Prostate gland (tissue), 2 donors: ENCODE measurements at regions not wholly inside any gene's neighbourhood (a gene's known extent, or its start where the extent isn't known, plus 50 kb on each side); places are given as distances from the start of the nearest gene placed in this dataset.

Experiments used
- DNase-seq: peaks from one replicate; pipeline ENCODE4 v3.0.0-alpha.2; 2019; ENCODE audit warnings: low spot score
- H3K27ac ChIP-seq, 2 donors: fragments of 200-600 bp; sonication (generic); 2 replicates each; pipeline ENCODE4 v1.5.1; 2017 to 2019
- H3K27me3 ChIP-seq: fragments of 200-600 bp; sonication (generic); replicated peaks from 2 replicates; pipeline ENCODE4 v1.5.1; 2019; ENCODE audit not compliant: insufficient read depth
- H3K36me3 ChIP-seq, 2 donors: fragments of 200-600 bp; sonication (generic); 1 replicate in 1 of 2; 2 replicates in 1 of 2; pipeline versions ENCODE4 v1.5.1 to v1.8.1; 2017 to 2019
- H3K4me1 ChIP-seq: fragments of 200-600 bp; sonication (generic); replicated peaks from 2 replicates; pipeline ENCODE4 v1.5.1; 2019
- H3K4me3 ChIP-seq, 2 donors: fragments of 200-600 bp; sonication (generic); 2 replicates each; pipeline ENCODE4 v1.5.1; 2017 to 2019
- H3K9me3 ChIP-seq: fragments of 200-600 bp; sonication (generic); 2 replicates; pipeline ENCODE4 v1.5.1; 2017
- CTCF ChIP-seq, 4 experiments: fragments of 200-600 bp in 2 of 4; fragments of 450-650 bp in 2 of 4; sonication (generic) in 2 of 4; IDR thresholded peaks; 1 replicate in 3 of 4; 2 replicates in 1 of 4; pipeline ENCODE4 v1.5.1; 2016 to 2019; ENCODE audit warnings: antibody characterized with exemption in 4 of 4, mild to moderate bottlenecking in 2 of 4, moderate library complexity in 2 of 4
- POLR2A ChIP-seq: fragments of 450-650 bp; IDR thresholded peaks from one replicate; pipeline ENCODE4 v1.6.1; 2016; ENCODE audit warnings: antibody characterized with exemption, mild to moderate bottlenecking
- POLR2AphosphoS5 ChIP-seq: sonication (generic); formaldehyde crosslinking; IDR thresholded peaks from one replicate; pipeline ENCODE4 v1.6.1; 2017; ENCODE audit warnings: antibody characterized with exemption
- WGBS: methylation state at CpG from one replicate; pipeline ENCODE4 v1.1.5; 2018; 5-methylcytosine and 5-hydroxymethylcytosine counted together
- intact Hi-C: fragments of 100-400 bp; cut with DNase I; formaldehyde crosslinking; loops from one replicate; pipeline ENCODE4 v1.14.2; 2022

DNA sequence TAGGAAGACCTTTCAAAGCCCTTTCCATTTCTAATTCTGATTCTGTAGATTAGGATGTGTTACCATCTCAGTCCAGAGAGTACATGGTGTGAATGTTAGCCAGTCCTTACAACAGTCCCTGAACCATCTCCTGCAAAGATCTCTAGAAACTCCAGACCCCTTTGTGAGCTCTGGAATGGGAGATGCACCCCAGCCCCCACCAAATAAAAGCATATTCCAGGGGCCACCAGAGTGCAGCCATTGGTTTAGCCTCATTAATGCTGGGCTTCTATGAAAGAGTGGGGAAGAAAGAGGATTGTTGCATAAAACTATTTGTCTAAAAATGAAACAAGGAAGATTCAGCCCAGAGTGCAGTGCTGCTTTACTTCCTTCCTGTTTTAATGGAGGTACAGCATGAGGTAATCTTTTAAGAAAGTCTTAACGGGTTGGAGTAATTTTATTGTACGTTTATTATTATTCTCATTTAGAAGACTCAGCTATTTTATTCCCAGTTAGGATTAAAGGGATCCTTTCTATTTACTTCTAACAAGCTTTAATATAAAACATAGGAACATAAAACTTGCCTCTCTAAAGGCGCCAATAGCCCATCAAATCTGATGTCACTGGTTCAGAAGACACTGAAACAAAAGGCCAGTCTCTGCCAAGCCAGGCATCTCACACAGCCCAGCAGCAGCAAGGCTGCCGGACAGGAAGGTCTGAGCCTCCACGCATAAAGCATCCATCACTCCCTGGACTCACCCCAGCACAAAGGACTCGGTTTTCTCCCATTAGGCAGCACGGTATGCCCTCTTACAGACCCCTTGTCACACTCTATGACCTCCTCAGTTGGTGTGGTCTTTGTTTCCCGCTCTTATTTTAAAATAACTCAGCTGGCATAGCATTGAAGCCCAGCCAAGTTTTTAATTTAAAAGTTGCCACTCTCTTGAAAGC lies 203.9 kb upstream of the BLID start:
- no peak for DNase-seq
- Histone ChIP-seq H3K4me3 (no peak overlapping the region), H3K4me1 (no peaks in the 10 kb centered on the region), H3K27ac (peak overlapping the region in 1 of 2 donors; percentile 14), H3K9me3 (no peaks in the 10 kb centered on the region), H3K27me3 (no peaks in the 10 kb centered on the region), H3K36me3 (no peaks in the 10 kb centered on the region)
- no peak for TF ChIP-seq CTCF (IDR thresholded peaks at IDR 0.05)
- TF ChIP-seq POLR2AphosphoS5: no peak
- no peak for TF ChIP-seq POLR2A
- intact Hi-C loops: no loop called here
- 42% methylated on average over 8 of the region's 8 CpGs for WGBS

DNA sequence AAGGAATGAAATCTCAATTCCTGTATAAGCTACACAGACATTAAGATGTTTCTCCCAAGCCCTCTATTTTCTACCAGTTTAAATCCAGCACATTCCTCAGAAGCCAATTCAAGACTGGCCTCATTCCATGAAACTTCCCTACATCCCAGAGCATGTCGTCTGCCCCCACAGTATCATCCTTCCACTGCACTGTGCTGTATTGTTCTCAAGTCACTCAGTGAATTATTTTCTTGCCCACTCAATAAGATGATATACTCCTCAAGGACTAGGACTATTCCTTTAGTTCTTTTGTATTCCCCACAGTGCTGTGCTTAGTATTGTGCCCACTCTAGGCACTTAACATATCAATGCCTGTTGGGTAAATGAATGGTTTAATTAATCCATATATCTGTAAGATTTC lies 203.1 kb upstream of the BLID start:
- H3K36me3 ChIP-seq: no peaks in the 10 kb centered on the region
- H3K27me3 ChIP-seq: no peaks in the 10 kb centered on the region
- H3K4me1 ChIP-seq: no peaks in the 10 kb centered on the region
- no peak for DNase-seq
- intact Hi-C loops: no loop called here
- no peaks in the 10 kb centered on the region for H3K9me3 ChIP-seq
- H3K4me3 ChIP-seq: no peak overlapping the region
- TF ChIP-seq POLR2AphosphoS5 (no peak), CTCF (IDR thresholded peaks at IDR 0.05) (no peak), POLR2A (no peak)
- WGBS: 24% methylated on average over 1 of the region's 1 CpG
- H3K27ac ChIP-seq: no peak overlapping the region

DNA sequence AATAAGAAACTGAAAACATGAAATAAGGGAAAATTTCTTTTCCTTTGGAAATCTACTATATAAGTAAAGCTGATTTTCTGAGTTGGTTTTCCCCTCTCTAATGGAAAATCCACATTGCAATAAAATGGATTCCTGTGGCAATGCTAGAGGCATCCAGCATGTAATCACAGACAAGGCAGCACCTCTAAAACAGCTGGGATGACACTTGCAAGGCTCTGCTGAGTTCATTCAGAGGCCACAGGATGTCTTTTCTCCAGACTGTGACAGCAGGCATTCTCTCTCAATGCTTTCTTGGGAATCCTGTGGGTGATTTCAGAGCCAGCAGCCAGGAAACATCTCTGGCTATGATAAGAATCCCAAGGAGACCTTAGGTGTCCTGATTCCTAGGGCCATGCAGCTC lies 201.3 kb upstream of the BLID start:
- H3K36me3 ChIP-seq: no peaks in the 10 kb centered on the region
- no peak overlapping the region for H3K4me3 ChIP-seq
- H3K27ac ChIP-seq: no peak overlapping the region
- H3K27me3 ChIP-seq: no peaks in the 10 kb centered on the region
- intact Hi-C loops: no loop called here
- no peaks in the 10 kb centered on the region for H3K4me1 ChIP-seq
- no peak for DNase-seq
- H3K9me3 ChIP-seq: no peaks in the 10 kb centered on the region
- TF ChIP-seq POLR2AphosphoS5 (no peak), CTCF (IDR thresholded peaks at IDR 0.05) (no peak), POLR2A (no peak)

DNA sequence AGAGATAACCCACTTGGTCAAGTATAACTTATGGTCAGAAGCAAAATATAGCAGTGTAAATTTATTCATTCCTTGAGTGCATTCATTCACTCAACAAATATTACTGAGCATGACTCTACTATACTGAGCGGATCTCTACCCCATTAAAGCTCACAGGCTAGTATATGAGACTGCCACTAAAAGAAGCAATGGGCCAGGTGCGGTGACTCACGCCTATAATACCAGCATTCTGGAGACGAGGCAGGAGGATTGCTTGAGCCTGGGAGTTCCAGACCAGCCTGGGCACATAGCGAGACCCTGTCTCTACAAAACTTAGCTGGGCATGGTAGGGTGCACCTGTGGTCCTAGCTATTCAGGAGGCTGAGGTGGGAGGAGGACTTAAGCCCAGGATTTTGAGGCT lies 197.6 kb upstream of the BLID start:
- Histone ChIP-seq H3K36me3 (no peaks in the 10 kb centered on the region), H3K4me1 (no peaks in the 10 kb centered on the region), H3K27ac (no peak overlapping the region), H3K4me3 (no peak overlapping the region), H3K9me3 (no peaks in the 10 kb centered on the region), H3K27me3 (no peaks in the 10 kb centered on the region)
- DNase-seq: no peak
- intact Hi-C loops: no loop called here
- WGBS: 93% methylated on average over 5 of the region's 5 CpGs
- TF ChIP-seq POLR2AphosphoS5 (no peak), POLR2A (no peak), CTCF (IDR thresholded peaks at IDR 0.05) (no peak)

DNA sequence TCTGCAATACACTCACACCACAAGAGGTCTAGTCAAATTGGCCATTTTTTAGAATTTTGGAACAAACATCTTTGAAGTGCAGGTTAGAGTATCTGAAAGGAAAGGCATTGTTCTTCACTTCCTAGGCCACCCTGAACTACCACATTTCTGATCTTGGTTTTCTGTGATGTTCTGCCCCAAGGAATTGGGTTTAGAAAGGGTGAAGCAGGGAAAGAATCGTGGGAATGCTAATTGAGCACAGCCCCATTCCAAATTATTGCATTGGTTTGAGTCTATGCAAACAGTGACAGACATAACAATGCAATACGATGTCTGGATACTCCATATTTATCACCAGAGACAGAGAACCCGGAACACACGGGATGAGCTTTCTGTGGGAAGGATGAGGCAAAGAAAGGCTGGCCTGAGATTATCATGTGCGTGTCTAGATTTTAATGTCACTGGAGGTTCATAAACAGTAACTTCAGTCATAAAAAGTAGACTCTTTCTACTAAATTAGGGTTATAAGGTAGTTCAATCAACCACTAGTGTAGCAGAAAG lies 195.3 kb upstream of the BLID start:
- intact Hi-C loops: no loop called here
- H3K9me3 ChIP-seq: no peaks in the 10 kb centered on the region
- WGBS: 71% methylated on average over 5 of the region's 5 CpGs
- H3K36me3 ChIP-seq: no peaks in the 10 kb centered on the region
- no peak for DNase-seq
- TF ChIP-seq POLR2AphosphoS5: no peak
- TF ChIP-seq POLR2A: no peak
- no peak for TF ChIP-seq CTCF (IDR thresholded peaks at IDR 0.05)
- H3K4me1 ChIP-seq: no peaks in the 10 kb centered on the region
- peak overlapping the region in 1 of 2 donors; percentile 20 for H3K27ac ChIP-seq
- no peaks in the 10 kb centered on the region for H3K27me3 ChIP-seq
- no peak overlapping the region for H3K4me3 ChIP-seq
